Activated naive CD8-positive, alpha-beta T cell treated with anti-CD3 and anti-CD28 coated beads for 36 hours (primary cell): ENCODE measurements at regions not wholly inside any gene's neighbourhood (a gene's known extent, or its start where the extent isn't known, plus 50 kb on each side); places are given as distances from the start of the nearest gene placed in this dataset.

Source experiments
- DNase-seq: peaks from one replicate; pipeline ENCODE4 v3.0.0; 2021
- H3K27ac Mint-ChIP-seq: one replicate; pipeline ENCODE4 v1.8.0; 2022; ENCODE audit warnings: mild to moderate bottlenecking, moderate library complexity, mixed read lengths
- H3K27me3 Mint-ChIP-seq: one replicate; pipeline ENCODE4 v1.8.0; 2022; ENCODE audit warnings: mild to moderate bottlenecking, mixed read lengths
- H3K36me3 Mint-ChIP-seq: one replicate; pipeline ENCODE4 v1.8.0; 2021; ENCODE audit warnings: mild to moderate bottlenecking, mixed read lengths
- H3K4me1 Mint-ChIP-seq: one replicate; pipeline ENCODE4 v1.8.0; 2021; ENCODE audit warnings: mixed read lengths
- H3K4me3 Mint-ChIP-seq: one replicate; pipeline ENCODE4 v1.8.0; 2022; ENCODE audit warnings: mild to moderate bottlenecking, moderate library complexity, mixed read lengths
- H3K9me3 Mint-ChIP-seq: one replicate; pipeline ENCODE4 v1.8.0; 2022; ENCODE audit warnings: mixed read lengths

DNA sequence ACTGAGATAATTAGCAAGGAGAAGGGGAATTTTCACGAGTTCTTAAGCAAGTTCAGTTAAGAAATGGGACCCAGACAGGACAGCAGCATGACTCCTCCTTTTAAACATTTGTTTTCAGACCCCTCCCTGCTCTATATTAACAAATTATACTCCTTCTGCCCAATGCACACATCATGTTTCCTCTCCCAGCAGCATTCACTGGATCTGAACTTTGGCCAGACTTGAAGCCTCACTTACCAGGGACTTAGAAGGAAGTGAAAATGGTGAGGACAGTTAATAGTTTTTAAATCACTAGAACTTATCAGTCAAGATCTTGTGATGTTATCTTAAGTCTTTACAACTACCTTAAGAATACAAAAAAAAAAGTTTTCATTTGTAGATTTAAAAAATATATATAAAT is 1174.7 kb upstream of the MAP3K7 start:
- Mint-ChIP-seq H3K27ac (no peak overlapping the region), H3K36me3 (no peaks in the 10 kb centered on the region), H3K27me3 (no peaks in the 10 kb centered on the region), H3K9me3 (no peaks in the 10 kb centered on the region), H3K4me3 (no peak overlapping the region), H3K4me1 (no peaks in the 10 kb centered on the region)
- DNase-seq = no peak

DNA sequence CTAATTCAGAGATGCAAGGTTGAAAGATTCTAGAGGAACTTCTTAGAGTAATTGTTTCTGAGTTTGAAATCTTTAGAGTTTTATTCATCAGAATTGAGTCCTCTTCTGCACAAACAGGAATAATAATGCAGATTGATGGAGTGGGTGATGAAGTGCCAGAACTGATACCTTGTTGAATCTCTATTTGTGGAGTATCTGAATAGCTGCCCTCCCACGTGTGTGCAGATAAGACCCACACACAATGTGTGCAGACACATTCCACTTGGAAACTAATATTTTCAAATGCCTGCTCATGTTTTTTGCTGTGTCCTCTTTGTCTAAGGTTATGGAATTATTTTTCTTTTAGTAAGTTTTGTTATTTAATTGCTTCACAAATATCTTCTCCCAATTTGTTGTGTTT is 1167.8 kb upstream of the MAP3K7 start:
- Mint-ChIP-seq H3K27ac (no peak overlapping the region), H3K4me3 (no peak overlapping the region), H3K36me3 (no peaks in the 10 kb centered on the region), H3K27me3 (no peaks in the 10 kb centered on the region), H3K4me1 (no peaks in the 10 kb centered on the region), H3K9me3 (no peaks in the 10 kb centered on the region)
- no peak for DNase-seq

- Mint-ChIP-seq H3K27ac (no peak overlapping the region), H3K4me1 (no peaks in the 10 kb centered on the region), H3K4me3 (no peak overlapping the region), H3K27me3 (no peaks in the 10 kb centered on the region), H3K9me3 (no peaks in the 10 kb centered on the region), H3K36me3 (no peaks in the 10 kb centered on the region)
- no peak for DNase-seq
Observed at GRCh38 chr6:91751526-91751925, 1164.7 kb upstream of the MAP3K7 start.

GRCh38 chr6:91744566-91744965 is 1157.7 kb upstream of the MAP3K7 start:
- no peaks in the 10 kb centered on the region for H3K4me1 Mint-ChIP-seq
- no peaks in the 10 kb centered on the region for H3K27me3 Mint-ChIP-seq
- no peak overlapping the region for H3K4me3 Mint-ChIP-seq
- H3K27ac Mint-ChIP-seq = no peak overlapping the region
- no peak for DNase-seq
- H3K36me3 Mint-ChIP-seq = no peaks in the 10 kb centered on the region
- H3K9me3 Mint-ChIP-seq = peaks cover 3% of the 10 kb centered on the region

- DNase-seq = no peak
- Mint-ChIP-seq H3K27ac (no peak overlapping the region), H3K9me3 (peaks cover 3% of the 10 kb centered on the region), H3K36me3 (no peaks in the 10 kb centered on the region), H3K4me1 (no peaks in the 10 kb centered on the region), H3K27me3 (no peaks in the 10 kb centered on the region), H3K4me3 (no peak overlapping the region)
Observed at GRCh38 chr6:91743756-91744155, 1156.9 kb upstream of the MAP3K7 start.

- Mint-ChIP-seq H3K36me3 (no peaks in the 10 kb centered on the region), H3K27ac (no peak overlapping the region), H3K9me3 (peaks cover 7% of the 10 kb centered on the region), H3K27me3 (no peaks in the 10 kb centered on the region), H3K4me3 (no peak overlapping the region), H3K4me1 (no peaks in the 10 kb centered on the region)
- DNase-seq = no peak
Observed at GRCh38 chr6:91731939-91732338, 1145.1 kb upstream of the MAP3K7 start.

DNA sequence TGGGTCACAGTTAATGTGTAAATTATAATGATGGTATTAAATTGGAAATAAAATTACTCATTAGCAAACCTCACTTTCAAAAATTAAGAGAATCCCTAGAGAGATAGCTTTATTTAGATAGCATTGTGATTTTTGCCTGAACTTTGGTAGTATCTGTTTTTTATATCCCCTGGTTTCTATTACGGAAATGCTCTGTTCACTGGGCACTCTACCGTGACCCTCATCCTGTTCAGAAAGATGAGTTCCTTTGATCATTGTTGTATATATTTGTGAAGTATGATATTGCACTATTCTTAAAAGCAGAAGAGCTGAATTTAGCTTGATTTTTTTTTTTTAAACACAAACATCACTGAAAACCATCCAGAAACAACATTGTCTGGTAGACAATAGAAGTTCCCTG is 1143.8 kb upstream of the MAP3K7 start:
- no peaks in the 10 kb centered on the region for H3K36me3 Mint-ChIP-seq
- H3K27me3 Mint-ChIP-seq = no peaks in the 10 kb centered on the region
- H3K4me3 Mint-ChIP-seq = no peak overlapping the region
- peaks cover 9% of the 10 kb centered on the region for H3K9me3 Mint-ChIP-seq
- DNase-seq = no peak
- no peaks in the 10 kb centered on the region for H3K4me1 Mint-ChIP-seq
- H3K27ac Mint-ChIP-seq = no peak overlapping the region

GRCh38 chr6:91720324-91720723 is 1133.5 kb upstream of the MAP3K7 start:
- H3K4me3 Mint-ChIP-seq = no peak overlapping the region
- H3K4me1 Mint-ChIP-seq = no peaks in the 10 kb centered on the region
- H3K27me3 Mint-ChIP-seq = no peaks in the 10 kb centered on the region
- no peak overlapping the region for H3K27ac Mint-ChIP-seq
- no peaks in the 10 kb centered on the region for H3K36me3 Mint-ChIP-seq
- DNase-seq = no peak
- H3K9me3 Mint-ChIP-seq = peaks cover 8% of the 10 kb centered on the region

DNA sequence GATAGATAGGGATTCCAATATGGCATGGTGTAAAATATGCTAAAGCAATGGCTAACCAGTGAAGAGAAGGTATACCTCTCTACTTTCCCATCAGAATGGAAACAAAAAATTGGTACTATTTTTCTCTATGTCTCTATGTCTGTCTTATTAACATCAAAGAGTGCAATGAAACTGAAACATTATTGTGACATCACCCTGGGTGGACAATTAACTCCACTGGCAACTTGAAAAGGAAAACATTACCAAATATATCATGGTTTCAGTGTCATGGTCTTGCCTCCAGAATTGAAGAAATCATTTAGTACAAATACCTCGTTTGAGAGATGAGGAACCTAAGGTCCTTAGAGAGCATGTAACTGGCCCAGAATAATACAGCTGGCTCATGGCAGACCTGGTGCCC is 1132.5 kb upstream of the MAP3K7 start:
- Mint-ChIP-seq H3K4me3 (no peak overlapping the region), H3K9me3 (peaks cover 3% of the 10 kb centered on the region), H3K27me3 (no peaks in the 10 kb centered on the region), H3K4me1 (no peaks in the 10 kb centered on the region), H3K36me3 (no peaks in the 10 kb centered on the region), H3K27ac (no peak overlapping the region)
- no peak for DNase-seq

DNA sequence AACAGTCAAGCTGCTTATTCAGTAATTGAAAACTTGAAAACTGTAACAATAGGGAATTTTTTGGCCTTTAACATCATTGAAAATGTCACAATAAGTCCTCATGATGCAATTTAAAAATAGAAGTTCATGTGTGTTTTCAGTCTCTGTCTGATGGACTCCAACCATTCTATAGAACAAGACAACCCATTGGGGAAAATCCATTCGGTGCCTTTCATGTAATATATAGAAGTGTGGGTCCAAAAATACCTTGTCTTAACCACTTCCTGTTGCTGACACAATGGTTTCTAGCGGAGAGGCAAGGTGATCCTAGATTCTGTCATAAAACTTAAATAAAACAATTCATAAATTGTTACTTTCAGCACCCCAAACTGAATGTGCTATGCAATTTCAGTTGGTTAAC is 1131.3 kb upstream of the MAP3K7 start:
- DNase-seq = no peak
- no peak overlapping the region for H3K4me3 Mint-ChIP-seq
- no peaks in the 10 kb centered on the region for H3K4me1 Mint-ChIP-seq
- no peaks in the 10 kb centered on the region for H3K9me3 Mint-ChIP-seq
- H3K27ac Mint-ChIP-seq = no peak overlapping the region
- H3K27me3 Mint-ChIP-seq = no peaks in the 10 kb centered on the region
- no peaks in the 10 kb centered on the region for H3K36me3 Mint-ChIP-seq

- no peaks in the 10 kb centered on the region for H3K36me3 Mint-ChIP-seq
- H3K4me3 Mint-ChIP-seq = no peak overlapping the region
- DNase-seq = no peak
- H3K27ac Mint-ChIP-seq = no peak overlapping the region
- H3K4me1 Mint-ChIP-seq = no peaks in the 10 kb centered on the region
- no peaks in the 10 kb centered on the region for H3K27me3 Mint-ChIP-seq
- H3K9me3 Mint-ChIP-seq = no peaks in the 10 kb centered on the region
Observed at GRCh38 chr6:91717094-91717493, 1130.2 kb upstream of the MAP3K7 start.

- no peak for DNase-seq
- H3K36me3 Mint-ChIP-seq = no peaks in the 10 kb centered on the region
- no peak overlapping the region for H3K4me3 Mint-ChIP-seq
- no peaks in the 10 kb centered on the region for H3K4me1 Mint-ChIP-seq
- no peak overlapping the region for H3K27ac Mint-ChIP-seq
- no peaks in the 10 kb centered on the region for H3K27me3 Mint-ChIP-seq
- H3K9me3 Mint-ChIP-seq = no peaks in the 10 kb centered on the region
Observed at GRCh38 chr6:91716361-91716760, 1129.5 kb upstream of the MAP3K7 start.

GRCh38 chr6:91715171-91715805 is 1128.4 kb upstream of the MAP3K7 start:
- H3K9me3 Mint-ChIP-seq = peaks cover 4% of the 10 kb centered on the region
- DNase-seq = no peak
- no peaks in the 10 kb centered on the region for H3K27me3 Mint-ChIP-seq
- H3K4me3 Mint-ChIP-seq = no peak overlapping the region
- no peak overlapping the region for H3K27ac Mint-ChIP-seq
- H3K4me1 Mint-ChIP-seq = no peaks in the 10 kb centered on the region
- no peaks in the 10 kb centered on the region for H3K36me3 Mint-ChIP-seq

DNA sequence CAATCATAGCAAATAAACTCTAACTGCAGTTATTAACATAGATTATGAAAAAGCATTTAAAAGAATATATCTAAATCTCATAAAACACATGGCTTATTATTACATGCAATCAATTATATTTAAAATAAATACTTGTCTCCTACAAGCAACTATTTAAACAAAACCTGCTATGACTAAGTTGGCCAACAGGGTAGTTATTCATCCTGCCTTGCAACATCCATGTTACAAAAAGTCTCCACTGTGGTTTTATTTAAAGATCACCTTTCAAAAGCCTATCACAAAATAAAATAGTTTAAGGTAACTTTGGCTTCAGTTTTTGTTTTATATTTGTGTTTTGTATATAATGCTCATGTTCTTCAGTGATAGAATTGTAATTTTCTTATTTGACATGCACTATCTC is 1127.0 kb upstream of the MAP3K7 start:
- no peak overlapping the region for H3K27ac Mint-ChIP-seq
- H3K36me3 Mint-ChIP-seq = no peaks in the 10 kb centered on the region
- DNase-seq = no peak
- peaks cover 4% of the 10 kb centered on the region for H3K9me3 Mint-ChIP-seq
- H3K4me1 Mint-ChIP-seq = no peaks in the 10 kb centered on the region
- H3K4me3 Mint-ChIP-seq = no peak overlapping the region
- H3K27me3 Mint-ChIP-seq = no peaks in the 10 kb centered on the region

DNA sequence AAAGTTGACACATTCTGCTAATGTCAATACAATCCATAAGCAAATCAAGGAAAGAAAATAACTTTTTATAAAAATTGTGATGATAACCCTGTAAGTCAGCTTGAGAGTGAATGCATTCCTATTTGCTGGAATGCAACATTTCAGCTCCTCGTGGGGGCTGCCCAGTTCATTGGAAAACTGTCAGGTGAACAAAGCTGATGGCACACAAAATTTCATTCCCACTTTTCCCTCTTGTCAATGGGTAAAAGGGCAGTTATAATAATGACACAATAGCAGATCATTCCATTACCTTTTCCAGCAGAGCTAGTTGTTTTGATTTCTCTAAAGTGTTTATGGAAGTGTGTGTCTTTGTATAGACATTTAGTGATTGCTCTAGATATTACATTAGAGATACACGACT is 1124.6 kb upstream of the MAP3K7 start:
- no peak overlapping the region for H3K27ac Mint-ChIP-seq
- no peaks in the 10 kb centered on the region for H3K27me3 Mint-ChIP-seq

DNA sequence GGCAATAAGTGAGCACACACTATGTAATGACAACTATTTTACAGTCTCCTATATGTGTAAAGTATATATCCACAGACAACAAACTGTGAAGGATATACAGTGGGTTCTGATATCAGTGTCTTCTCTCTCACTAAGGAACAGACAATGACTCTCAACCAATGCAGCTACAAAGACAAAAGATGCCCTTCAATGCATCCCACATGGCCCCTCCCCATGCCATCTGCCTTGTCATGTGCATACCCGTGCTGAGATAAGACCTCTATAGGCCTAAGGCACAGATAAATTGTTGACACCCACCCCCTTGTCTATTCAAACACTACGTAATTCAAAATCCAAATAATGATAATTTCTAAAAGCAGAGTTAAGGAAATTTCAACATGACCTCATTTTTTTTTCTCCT is 1123.5 kb upstream of the MAP3K7 start:
- H3K4me3 Mint-ChIP-seq = no peak overlapping the region
- H3K4me1 Mint-ChIP-seq = no peaks in the 10 kb centered on the region
- H3K27me3 Mint-ChIP-seq = no peaks in the 10 kb centered on the region
- H3K9me3 Mint-ChIP-seq = peaks cover 4% of the 10 kb centered on the region
- no peak overlapping the region for H3K27ac Mint-ChIP-seq
- no peaks in the 10 kb centered on the region for H3K36me3 Mint-ChIP-seq
- DNase-seq = no peak

More for the DNA sequence above, 1124.6 kb upstream of the MAP3K7 start:
- Mint-ChIP-seq H3K9me3 (peaks cover 4% of the 10 kb centered on the region), H3K4me1 (no peaks in the 10 kb centered on the region), H3K4me3 (no peak overlapping the region), H3K36me3 (no peaks in the 10 kb centered on the region)
- DNase-seq = no peak

DNA sequence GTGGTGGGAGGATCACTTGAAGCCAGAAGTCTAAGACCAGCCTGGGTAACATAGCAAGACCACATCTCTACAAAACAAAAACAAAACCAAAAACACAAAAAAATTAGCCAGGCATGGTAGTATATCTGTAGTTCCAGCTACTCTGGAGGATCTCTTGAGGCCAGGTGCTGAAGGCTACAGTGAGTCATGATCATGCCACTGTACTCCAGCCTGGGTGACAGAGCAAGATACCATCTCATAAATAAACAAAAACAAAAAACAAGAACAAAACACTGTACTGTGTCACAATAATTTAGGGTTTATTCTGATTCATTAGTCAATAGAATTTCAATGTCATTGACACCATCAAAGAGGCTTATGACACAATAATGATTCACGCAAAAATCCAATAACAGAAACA is 1121.7 kb upstream of the MAP3K7 start:
- H3K27ac Mint-ChIP-seq = no peak overlapping the region
- no peaks in the 10 kb centered on the region for H3K4me1 Mint-ChIP-seq
- no peaks in the 10 kb centered on the region for H3K36me3 Mint-ChIP-seq
- H3K9me3 Mint-ChIP-seq = peaks cover 4% of the 10 kb centered on the region
- H3K27me3 Mint-ChIP-seq = no peaks in the 10 kb centered on the region
- no peak overlapping the region for H3K4me3 Mint-ChIP-seq
- DNase-seq = no peak
